IMR-90 (cell line): ENCODE measurements at regions not wholly inside any gene's neighbourhood (a gene's known extent, or its start where the extent isn't known, plus 50 kb on each side); places are given as distances from the start of the nearest gene placed in this dataset.

ENCODE experiments used
- BHLHE40 ChIP-seq: fragments of 150-350 bp; IDR thresholded peaks from 2 replicates; pipeline ENCODE4 v1.6.1; 2016; ENCODE audit warnings: mild to moderate bottlenecking, low read depth, low read length
- CEBPB ChIP-seq: IDR thresholded peaks from 2 replicates; pipeline ENCODE4 v1.6.1; 2012; ENCODE audit warnings: low read depth, low read length, improper control_type of control experiment
- FOS ChIP-seq: fragments of 150-350 bp; IDR thresholded peaks from 2 replicates; pipeline ENCODE4 v1.6.1; 2016; ENCODE audit warnings: low read depth, low read length
- MXI1 ChIP-seq: IDR thresholded peaks from 2 replicates; pipeline ENCODE4 v1.6.1; 2012; ENCODE audit warnings: low read depth, mild to moderate bottlenecking, low read length, moderate library complexity, borderline replicate concordance
- POLR2A ChIP-seq: IDR thresholded peaks from 2 replicates; pipeline ENCODE4 v1.6.1; 2012; ENCODE audit warnings: mild to moderate bottlenecking, low read depth, low read length
- RAD21 ChIP-seq: IDR thresholded peaks from 2 replicates; pipeline ENCODE4 v1.6.1; 2012; ENCODE audit warnings: low read length, improper control_type of control experiment
- RFX5 ChIP-seq: IDR thresholded peaks from 2 replicates; pipeline ENCODE4 v1.8.0; 2012; ENCODE audit warnings: low read depth, mild to moderate bottlenecking, low read length, moderate library complexity
- SMC3 ChIP-seq: fragments of 150-350 bp; IDR thresholded peaks from 2 replicates; pipeline ENCODE4 v1.6.1; 2016; ENCODE audit warnings: low read depth, mild to moderate bottlenecking, antibody characterized with exemption, low read length, moderate library complexity
- TF ChIP-seq, protein P1 (sequence below): conservative IDR thresholded peaks from 2 replicates; pipeline ENCODE4 v1.5.1; 2012; ENCODE audit warnings: mild to moderate bottlenecking, low read depth, low read length, improper control_type of control experiment
- TF ChIP-seq, protein P2 (sequence below): fragments of 150-350 bp; IDR thresholded peaks from 2 replicates; pipeline ENCODE4 v1.6.1; 2017; ENCODE audit warnings: mild to moderate bottlenecking, antibody characterized with exemption, low read length, low read depth

GRCh38 chr12:29024117-29024516, 125.0 kb upstream of the FAR2 start:
- TF ChIP-seq, protein P1, sequence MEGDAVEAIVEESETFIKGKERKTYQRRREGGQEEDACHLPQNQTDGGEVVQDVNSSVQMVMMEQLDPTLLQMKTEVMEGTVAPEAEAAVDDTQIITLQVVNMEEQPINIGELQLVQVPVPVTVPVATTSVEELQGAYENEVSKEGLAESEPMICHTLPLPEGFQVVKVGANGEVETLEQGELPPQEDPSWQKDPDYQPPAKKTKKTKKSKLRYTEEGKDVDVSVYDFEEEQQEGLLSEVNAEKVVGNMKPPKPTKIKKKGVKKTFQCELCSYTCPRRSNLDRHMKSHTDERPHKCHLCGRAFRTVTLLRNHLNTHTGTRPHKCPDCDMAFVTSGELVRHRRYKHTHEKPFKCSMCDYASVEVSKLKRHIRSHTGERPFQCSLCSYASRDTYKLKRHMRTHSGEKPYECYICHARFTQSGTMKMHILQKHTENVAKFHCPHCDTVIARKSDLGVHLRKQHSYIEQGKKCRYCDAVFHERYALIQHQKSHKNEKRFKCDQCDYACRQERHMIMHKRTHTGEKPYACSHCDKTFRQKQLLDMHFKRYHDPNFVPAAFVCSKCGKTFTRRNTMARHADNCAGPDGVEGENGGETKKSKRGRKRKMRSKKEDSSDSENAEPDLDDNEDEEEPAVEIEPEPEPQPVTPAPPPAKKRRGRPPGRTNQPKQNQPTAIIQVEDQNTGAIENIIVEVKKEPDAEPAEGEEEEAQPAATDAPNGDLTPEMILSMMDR: 0 out of 2 replicates have a peak, but pooled peaks have one; percentile 10
- no peak for TF ChIP-seq POLR2A
- TF ChIP-seq RAD21: no peak
- TF ChIP-seq CEBPB: no peak
- TF ChIP-seq, protein P2, sequence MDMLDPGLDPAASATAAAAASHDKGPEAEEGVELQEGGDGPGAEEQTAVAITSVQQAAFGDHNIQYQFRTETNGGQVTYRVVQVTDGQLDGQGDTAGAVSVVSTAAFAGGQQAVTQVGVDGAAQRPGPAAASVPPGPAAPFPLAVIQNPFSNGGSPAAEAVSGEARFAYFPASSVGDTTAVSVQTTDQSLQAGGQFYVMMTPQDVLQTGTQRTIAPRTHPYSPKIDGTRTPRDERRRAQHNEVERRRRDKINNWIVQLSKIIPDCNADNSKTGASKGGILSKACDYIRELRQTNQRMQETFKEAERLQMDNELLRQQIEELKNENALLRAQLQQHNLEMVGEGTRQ: no peak
- TF ChIP-seq MXI1: no peak
- no peak for TF ChIP-seq FOS
- no peak for TF ChIP-seq BHLHE40
- TF ChIP-seq SMC3: no peak
- TF ChIP-seq RFX5: no peak
